Osteoblast (primary cell): ENCODE measurements at regions not wholly inside any gene's neighbourhood (a gene's known extent, or its start where the extent isn't known, plus 50 kb on each side); places are given as distances from the start of the nearest gene placed in this dataset.

Experiments
- DNase-seq: peaks from one replicate; pipeline ENCODE4 v3.0.0; 2011; ENCODE audit warnings: low spot score, mixed read lengths; ENCODE audit not compliant: insufficient read length; ENCODE audit errors: missing footprints
- H2AFZ ChIP-seq: 2 replicates; pipeline ENCODE4 v1.6.0; 2011; ENCODE audit warnings: mild to moderate bottlenecking, low read length
- H3K27ac ChIP-seq: 2 replicates; pipeline ENCODE4 v1.5.1; 2011; ENCODE audit warnings: mild to moderate bottlenecking, low read depth, low read length, moderate library complexity
- H3K27me3 ChIP-seq: 2 replicates; pipeline ENCODE4 v1.6.0; 2012; ENCODE audit warnings: mild to moderate bottlenecking, control low read depth, inconsistent platforms, low read length, moderate library complexity; ENCODE audit not compliant: insufficient read depth
- H3K36me3 ChIP-seq: 2 replicates; pipeline ENCODE4 v1.5.1; 2011; ENCODE audit warnings: mild to moderate bottlenecking, low read length, control low read depth, moderate library complexity; ENCODE audit not compliant: insufficient read depth
- H3K4me1 ChIP-seq: 2 replicates; pipeline ENCODE4 v1.5.1; 2011; ENCODE audit warnings: mild to moderate bottlenecking, low read length, control low read depth, moderate library complexity; ENCODE audit not compliant: insufficient read depth
- H3K4me2 ChIP-seq: 2 replicates; pipeline ENCODE4 v1.6.0; 2011; ENCODE audit warnings: mild to moderate bottlenecking, low read length; ENCODE audit not compliant: insufficient read depth
- H3K4me3 ChIP-seq: fragments of 200-600 bp; sonication (generic); 3 replicates; pipeline ENCODE4 v1.5.1; 2012; ENCODE audit warnings: mild to moderate bottlenecking, low read length, inconsistent platforms; ENCODE audit not compliant: insufficient read depth
- H3K79me2 ChIP-seq: 2 replicates; pipeline ENCODE4 v1.6.0; 2012; ENCODE audit warnings: mild to moderate bottlenecking, low read length, control low read depth, inconsistent platforms; ENCODE audit not compliant: insufficient read depth
- H3K9me3 ChIP-seq: 2 replicates; pipeline ENCODE4 v1.5.1; 2011; ENCODE audit warnings: low read depth, low read length, control low read depth
- H4K20me1 ChIP-seq: 2 replicates; pipeline ENCODE4 v1.6.0; 2012; ENCODE audit warnings: mild to moderate bottlenecking, low read length, control low read depth; ENCODE audit not compliant: insufficient read depth
- TF ChIP-seq, protein P1 (sequence below): IDR thresholded peaks from 2 replicates; pipeline ENCODE4 v1.5.1; 2011; ENCODE audit warnings: mild to moderate bottlenecking, low read depth, low read length, moderate library complexity; ENCODE audit errors: extremely low read depth

DNA sequence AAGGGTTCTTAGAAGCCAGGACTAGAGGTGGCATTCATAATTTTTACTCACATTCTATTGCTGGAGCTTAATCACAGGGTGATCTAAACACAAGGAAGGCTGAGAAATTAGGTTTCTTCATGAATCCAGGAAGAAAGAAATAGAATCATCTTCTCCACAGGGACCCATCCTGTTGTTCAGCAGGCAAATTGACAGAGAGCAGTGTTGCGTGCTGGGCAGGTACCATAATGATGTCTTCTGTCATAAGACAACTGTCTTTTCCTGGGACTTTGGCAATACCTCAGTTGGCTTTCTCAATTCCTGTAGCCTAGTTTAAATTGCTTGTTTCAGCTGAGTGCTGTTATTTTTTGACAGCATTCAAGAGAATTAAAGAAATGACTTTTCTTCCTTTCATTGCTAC lies 468.0 kb upstream of the SYT1 start:
- DNase-seq = no peak
- H3K4me2 ChIP-seq = no peak overlapping the region
- TF ChIP-seq, protein P1, sequence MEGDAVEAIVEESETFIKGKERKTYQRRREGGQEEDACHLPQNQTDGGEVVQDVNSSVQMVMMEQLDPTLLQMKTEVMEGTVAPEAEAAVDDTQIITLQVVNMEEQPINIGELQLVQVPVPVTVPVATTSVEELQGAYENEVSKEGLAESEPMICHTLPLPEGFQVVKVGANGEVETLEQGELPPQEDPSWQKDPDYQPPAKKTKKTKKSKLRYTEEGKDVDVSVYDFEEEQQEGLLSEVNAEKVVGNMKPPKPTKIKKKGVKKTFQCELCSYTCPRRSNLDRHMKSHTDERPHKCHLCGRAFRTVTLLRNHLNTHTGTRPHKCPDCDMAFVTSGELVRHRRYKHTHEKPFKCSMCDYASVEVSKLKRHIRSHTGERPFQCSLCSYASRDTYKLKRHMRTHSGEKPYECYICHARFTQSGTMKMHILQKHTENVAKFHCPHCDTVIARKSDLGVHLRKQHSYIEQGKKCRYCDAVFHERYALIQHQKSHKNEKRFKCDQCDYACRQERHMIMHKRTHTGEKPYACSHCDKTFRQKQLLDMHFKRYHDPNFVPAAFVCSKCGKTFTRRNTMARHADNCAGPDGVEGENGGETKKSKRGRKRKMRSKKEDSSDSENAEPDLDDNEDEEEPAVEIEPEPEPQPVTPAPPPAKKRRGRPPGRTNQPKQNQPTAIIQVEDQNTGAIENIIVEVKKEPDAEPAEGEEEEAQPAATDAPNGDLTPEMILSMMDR = no peak
- H2AFZ ChIP-seq = no peak overlapping the region
- no peaks in the 10 kb centered on the region for H3K9me3 ChIP-seq
- no peak overlapping the region for H3K4me3 ChIP-seq
- no peak overlapping the region for H3K27ac ChIP-seq
- H3K4me1 ChIP-seq = no peaks in the 10 kb centered on the region
- peaks cover 2% of the 10 kb centered on the region for H3K27me3 ChIP-seq
- H3K36me3 ChIP-seq = no peaks in the 10 kb centered on the region
- no peaks in the 10 kb centered on the region for H4K20me1 ChIP-seq
- H3K79me2 ChIP-seq = no peaks in the 10 kb centered on the region

DNA sequence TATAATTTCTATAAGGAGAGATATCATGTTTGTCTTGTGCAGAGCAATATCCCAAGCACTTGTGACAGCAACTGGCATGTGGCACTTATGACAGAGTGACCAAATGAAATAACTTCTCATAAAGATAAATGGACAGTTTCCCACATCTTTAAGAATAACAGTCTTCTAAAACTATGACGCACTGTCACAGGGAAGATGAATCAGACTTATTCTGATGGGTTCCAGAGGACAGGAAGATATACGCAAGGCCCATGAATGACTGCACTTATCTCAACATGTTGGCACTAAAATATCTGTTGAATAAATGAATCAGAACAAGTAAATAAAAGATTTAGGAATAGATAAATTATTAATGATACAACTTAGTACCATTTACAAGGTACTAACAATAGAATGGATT lies 465.8 kb upstream of the SYT1 start:
- DNase-seq = no peak
- peaks cover 12% of the 10 kb centered on the region for H3K4me1 ChIP-seq
- H3K4me3 ChIP-seq = no peak overlapping the region
- no peak overlapping the region for H2AFZ ChIP-seq
- TF ChIP-seq, protein P1 = no peak
- no peaks in the 10 kb centered on the region for H3K9me3 ChIP-seq
- H3K27me3 ChIP-seq = peaks cover 2% of the 10 kb centered on the region
- no peaks in the 10 kb centered on the region for H3K79me2 ChIP-seq
- H4K20me1 ChIP-seq = no peaks in the 10 kb centered on the region
- H3K36me3 ChIP-seq = no peaks in the 10 kb centered on the region
- no peak overlapping the region for H3K27ac ChIP-seq
- no peak overlapping the region for H3K4me2 ChIP-seq

DNA sequence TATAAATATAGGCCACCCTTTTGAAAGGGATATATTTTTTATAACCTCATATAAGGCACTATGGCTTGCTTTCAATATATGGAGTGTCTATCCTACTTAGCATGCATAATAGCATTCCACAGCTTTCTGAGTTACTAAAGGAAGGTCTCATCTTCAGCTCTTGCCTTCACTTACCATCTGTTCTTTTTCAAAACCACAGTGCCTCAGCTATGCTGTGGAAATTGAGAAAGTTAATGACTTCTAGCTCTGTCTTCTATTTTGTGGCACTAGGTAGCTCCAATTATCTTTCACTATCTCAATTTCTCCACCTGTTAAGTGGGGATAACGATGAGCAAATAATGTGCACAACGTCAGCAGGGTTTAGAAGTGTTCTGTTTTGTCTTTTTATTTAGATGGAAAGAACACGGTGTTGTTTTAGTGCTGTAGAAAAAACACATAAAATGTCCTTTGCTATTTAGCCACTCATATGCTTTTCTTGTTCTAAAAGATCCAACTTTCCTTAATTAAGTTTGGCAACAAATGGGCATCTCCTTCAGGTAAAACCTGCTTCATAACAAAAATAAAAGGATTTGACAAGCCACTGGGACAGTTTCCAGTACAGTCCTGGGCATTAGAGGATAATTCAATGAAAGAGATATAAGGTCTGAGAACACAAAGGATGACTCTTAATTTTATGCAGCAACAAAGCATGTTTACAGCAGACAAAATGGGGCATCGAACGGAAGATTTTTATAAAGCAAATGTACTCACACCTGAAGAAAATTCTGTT lies 462.0 kb upstream of the SYT1 start:
- peaks cover 12% of the 10 kb centered on the region for H3K4me1 ChIP-seq
- H3K79me2 ChIP-seq = no peaks in the 10 kb centered on the region
- H3K4me3 ChIP-seq = no peak overlapping the region
- H3K27me3 ChIP-seq = peaks cover under 1% of the 10 kb centered on the region
- no peak overlapping the region for H3K27ac ChIP-seq
- H3K4me2 ChIP-seq = peak overlapping the region; percentile 37
- H2AFZ ChIP-seq = no peak overlapping the region
- TF ChIP-seq, protein P1 = no peak
- peak; percentile 10 for DNase-seq
- no peaks in the 10 kb centered on the region for H3K9me3 ChIP-seq
- no peaks in the 10 kb centered on the region for H4K20me1 ChIP-seq
- no peaks in the 10 kb centered on the region for H3K36me3 ChIP-seq

DNA sequence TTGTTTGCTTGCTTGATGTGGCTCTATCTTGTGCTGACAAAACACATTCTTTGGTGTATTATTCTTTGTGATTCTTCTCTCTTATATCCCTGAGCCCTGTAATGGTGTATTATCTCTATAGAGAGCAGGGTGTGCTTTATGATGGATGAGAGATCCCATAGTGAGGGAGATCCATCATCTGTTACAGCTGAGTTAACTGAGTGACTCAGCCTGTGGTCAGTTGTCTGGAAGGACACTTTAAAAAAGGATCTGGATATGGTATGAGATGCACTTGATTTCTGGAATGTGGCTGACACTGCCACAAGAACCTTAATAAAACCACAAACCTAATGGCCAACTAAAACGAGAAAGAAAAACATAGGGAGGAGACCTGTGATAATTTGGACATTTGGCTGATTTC lies 461.4 kb upstream of the SYT1 start:
- no peaks in the 10 kb centered on the region for H3K36me3 ChIP-seq
- DNase-seq = peak; percentile 51
- TF ChIP-seq, protein P1 = no peak

More for the DNA sequence above, 461.4 kb upstream of the SYT1 start:
- Histone ChIP-seq H3K4me1 (peaks cover 12% of the 10 kb centered on the region), H3K27me3 (no peaks in the 10 kb centered on the region), H4K20me1 (no peaks in the 10 kb centered on the region), H3K79me2 (no peaks in the 10 kb centered on the region), H3K4me3 (no peak overlapping the region), H3K4me2 (peak overlapping the region; percentile 37), H3K27ac (no peak overlapping the region), H3K9me3 (no peaks in the 10 kb centered on the region), H2AFZ (no peak overlapping the region)
